Adrenal gland (tissue), 5 donors: ENCODE measurements at regions not wholly inside any gene's neighbourhood (a gene's known extent, or its start where the extent isn't known, plus 50 kb on each side); places are given as distances from the start of the nearest gene placed in this dataset.

Source experiments
- POLR2A ChIP-seq, 2 donors: fragments of 450-650 bp; IDR thresholded peaks; one replicate each; pipeline ENCODE4 v1.6.1; 2017; ENCODE audit warnings: antibody characterized with exemption in 2 of 2, mild to moderate bottlenecking in 2 of 2, moderate library complexity in 1 of 2
- TF ChIP-seq, protein P1 (sequence below), 6 experiments: fragments of 450-650 bp in 4 of 6; fragments of 200-600 bp in 2 of 6; sonication (generic) in 1 of 6; IDR thresholded peaks; 1 replicate in 5 of 6; 2 replicates in 1 of 6; pipeline versions ENCODE4 v1.5.1 to v1.8.0; 2016 to 2021; ENCODE audit warnings: antibody characterized with exemption in 6 of 6, mild to moderate bottlenecking in 2 of 6, moderate library complexity in 1 of 6
- donor health status: DM: no; HTN: no; CAD: no.

DNA sequence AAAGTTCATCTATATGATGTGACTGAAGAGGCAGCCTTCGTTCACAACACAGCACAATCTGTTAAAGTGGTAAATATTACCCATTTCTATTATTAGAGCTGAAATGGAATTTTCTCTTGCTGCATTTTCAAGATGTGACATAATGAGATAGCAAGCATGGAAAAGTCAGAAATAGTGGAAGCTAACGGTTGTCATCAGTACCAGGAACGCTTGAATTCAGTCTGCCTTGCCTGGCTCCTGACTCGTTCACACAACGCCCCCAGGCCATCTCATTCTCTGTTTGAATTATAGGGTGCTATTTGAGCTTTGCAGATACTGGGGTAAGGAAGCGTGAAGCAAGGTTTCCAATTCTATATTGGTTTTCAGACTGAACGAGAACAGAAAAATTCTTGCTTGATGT is 116.5 kb upstream of the MAP3K7 start:
- TF ChIP-seq, protein P1, sequence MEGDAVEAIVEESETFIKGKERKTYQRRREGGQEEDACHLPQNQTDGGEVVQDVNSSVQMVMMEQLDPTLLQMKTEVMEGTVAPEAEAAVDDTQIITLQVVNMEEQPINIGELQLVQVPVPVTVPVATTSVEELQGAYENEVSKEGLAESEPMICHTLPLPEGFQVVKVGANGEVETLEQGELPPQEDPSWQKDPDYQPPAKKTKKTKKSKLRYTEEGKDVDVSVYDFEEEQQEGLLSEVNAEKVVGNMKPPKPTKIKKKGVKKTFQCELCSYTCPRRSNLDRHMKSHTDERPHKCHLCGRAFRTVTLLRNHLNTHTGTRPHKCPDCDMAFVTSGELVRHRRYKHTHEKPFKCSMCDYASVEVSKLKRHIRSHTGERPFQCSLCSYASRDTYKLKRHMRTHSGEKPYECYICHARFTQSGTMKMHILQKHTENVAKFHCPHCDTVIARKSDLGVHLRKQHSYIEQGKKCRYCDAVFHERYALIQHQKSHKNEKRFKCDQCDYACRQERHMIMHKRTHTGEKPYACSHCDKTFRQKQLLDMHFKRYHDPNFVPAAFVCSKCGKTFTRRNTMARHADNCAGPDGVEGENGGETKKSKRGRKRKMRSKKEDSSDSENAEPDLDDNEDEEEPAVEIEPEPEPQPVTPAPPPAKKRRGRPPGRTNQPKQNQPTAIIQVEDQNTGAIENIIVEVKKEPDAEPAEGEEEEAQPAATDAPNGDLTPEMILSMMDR (IDR thresholded peaks at IDR 0.05) = no peak
- TF ChIP-seq POLR2A (IDR thresholded peaks at IDR 0.05) = no peak
